ENCODE measurements at regions not wholly inside any gene's neighbourhood (a gene's known extent, or its start where the extent isn't known, plus 50 kb on each side); places are given as distances from the start of the nearest gene placed in this dataset.
"Not testable (repeated sequence)": the region's sequence is repeated elsewhere in the genome, so short reads cannot be mapped to it uniquely, and the experiment has no call there.

GRCh38 chr14:106061877-106062500, 535.6 kb downstream of the TMEM121 start:
- intact Hi-C loops (cut with DNase I); H3K4me1 ChIP-seq; FAIRE-seq; H3K9me3 ChIP-seq; H3K27ac ChIP-seq; H3K36me3 ChIP-seq; H3K4me3 ChIP-seq: not testable (repeated sequence)
- TF ChIP-seq CTCF (IDR thresholded peaks at IDR 0.05): peak in 2 of 4 donors; percentile 27 to 35
- 23 to 27% methylated on average over 12 of the region's 12 CpGs for WGBS, 2 donors
- ATAC-seq: peak in 2 of 4 donors; percentile 40 to 78
- peak in 5 of 6 donors; percentile 19 to 75 (median 50) for DNase-seq
- peaks cover 0 to 31% (median 11%) of the 10 kb centered on the region in 4 donors for H3K27me3 ChIP-seq

GRCh38 chr14:106062502-106063272, 536.3 kb downstream of the TMEM121 start:
- 42 to 62% methylated on average over 4 of the region's 4 CpGs for WGBS, 2 donors
- Histone ChIP-seq H3K4me1 (no peaks in the 10 kb centered on the region), H3K36me3 (no peaks in the 10 kb centered on the region), H3K27ac (no peak overlapping the region), H3K4me3 (no peak overlapping the region), H3K27me3 (peaks cover 0 to 36% (median 10%) of the 10 kb centered on the region in 4 donors), H3K9me3 (no peaks in the 10 kb centered on the region)
- intact Hi-C loops (cut with DNase I): no loop called here
- DNase-seq (no peak), FAIRE-seq (no peak), ATAC-seq (no peak)
- TF ChIP-seq CTCF (IDR thresholded peaks at IDR 0.05): no peak

GRCh38 chr14:106067935-106068334, 541.6 kb downstream of the TMEM121 start:
- FAIRE-seq: no peak
- 47 to 78% methylated on average over 2 of the region's 2 CpGs for WGBS, 2 donors
- no peak overlapping the region for H3K27ac ChIP-seq
- no peaks in the 10 kb centered on the region for H3K4me1 ChIP-seq
- TF ChIP-seq CTCF (IDR thresholded peaks at IDR 0.05): no peak
- peaks cover 0 to 36% (median 7%) of the 10 kb centered on the region in 4 donors for H3K27me3 ChIP-seq
- intact Hi-C loops (cut with DNase I): no loop called here
- H3K9me3 ChIP-seq: no peaks in the 10 kb centered on the region
- DNase-seq: no peak
- no peak overlapping the region for H3K4me3 ChIP-seq
- ATAC-seq: no peak
- H3K36me3 ChIP-seq: no peaks in the 10 kb centered on the region

- ATAC-seq (no peak), FAIRE-seq (no peak), DNase-seq (no peak)
- H3K27ac ChIP-seq: no peak overlapping the region
- intact Hi-C loops (cut with DNase I): no loop called here
- no peak for TF ChIP-seq CTCF (IDR thresholded peaks at IDR 0.05)
- H3K4me3 ChIP-seq: no peak overlapping the region
- H3K36me3 ChIP-seq: no peaks in the 10 kb centered on the region
- H3K9me3 ChIP-seq: no peaks in the 10 kb centered on the region
- peaks cover 0 to 27% (median 6%) of the 10 kb centered on the region in 4 donors for H3K27me3 ChIP-seq
- WGBS, 2 donors: 35 to 41% methylated on average over 3 of the region's 3 CpGs
- H3K4me1 ChIP-seq: no peaks in the 10 kb centered on the region
Measured at GRCh38 chr14:106069804-106070625, 543.6 kb downstream of the TMEM121 start.
